ENCODE measurements at regions not wholly inside any gene's neighbourhood (a gene's known extent, or its start where the extent isn't known, plus 50 kb on each side); places are given as distances from the start of the nearest gene placed in this dataset.

- TF ChIP-seq CTCF (IDR thresholded peaks at IDR 0.05) = no peak
- TF ChIP-seq POLR2A (IDR thresholded peaks at IDR 0.05) = no peak
Measured at GRCh38 chr10:43939389-43939938, 290.8 kb upstream of the ZNF32 start.
